A673 (cell line): ENCODE measurements at regions not wholly inside any gene's neighbourhood (a gene's known extent, or its start where the extent isn't known, plus 50 kb on each side); places are given as distances from the start of the nearest gene placed in this dataset.

Experiments
- BruUV-seq: library from RNA; stranded (reverse); fragments of 400-500 nt; replicated peaks from 2 replicates; lab custom pipeline; 2021; lab: Mats Ljungman, UMichigan
- CTCF ChIA-PET: fragments of 300-600 bp; sonication (Branson Sonifier 250); formaldehyde crosslinking; loops from one replicate; lab custom pipeline; 2022; ENCODE audit warnings: antibody characterized with exemption; lab: Charles Lee
- POLR2A ChIA-PET: fragments of 300-600 bp; sonication (Branson Sonifier 250); formaldehyde crosslinking; loops from one replicate; lab custom pipeline; 2022; ENCODE audit warnings: antibody characterized with exemption; ENCODE audit not compliant: low non-redundant PET; lab: Charles Lee
- DNase-seq: peaks from one replicate; pipeline ENCODE4 v3.0.0-alpha.2; 2015; ENCODE audit warnings: low spot score
- H3K27ac ChIP-seq: fragments of 200-600 bp; sonication (generic); 2 replicates; pipeline ENCODE4 v1.5.1; 2016; ENCODE audit warnings: mixed run types, low read depth, mild to moderate bottlenecking, mixed read lengths, antibody characterized with exemption, low read length; ENCODE audit not compliant: poor library complexity, severe bottlenecking
- H3K27me3 ChIP-seq: fragments of 200-600 bp; sonication (generic); replicated peaks from 2 replicates; pipeline ENCODE4 v1.6.1; 2017; ENCODE audit warnings: mixed run types, low read depth, mild to moderate bottlenecking, mixed read lengths, antibody characterized with exemption, low read length; ENCODE audit not compliant: insufficient read depth, poor library complexity
- H3K36me3 ChIP-seq: fragments of 200-600 bp; sonication (generic); 2 replicates; pipeline ENCODE4 v1.6.1; 2016; ENCODE audit warnings: mixed run types, mild to moderate bottlenecking, mixed read lengths, antibody characterized with exemption, low read length; ENCODE audit not compliant: insufficient read depth, poor library complexity, severe bottlenecking
- H3K4me1 ChIP-seq: fragments of 200-600 bp; sonication (generic); 2 replicates; pipeline ENCODE4 v1.6.1; 2017; ENCODE audit warnings: mixed run types, mild to moderate bottlenecking, mixed read lengths, antibody characterized with exemption, low read length; ENCODE audit not compliant: insufficient read depth, poor library complexity, severe bottlenecking
- H3K4me3 ChIP-seq: fragments of 200-600 bp; sonication (generic); 2 replicates; pipeline ENCODE4 v1.5.1; 2016; ENCODE audit warnings: low read depth, mixed run types, mild to moderate bottlenecking, mixed read lengths, low read length; ENCODE audit not compliant: poor library complexity, severe bottlenecking
- H3K9me3 ChIP-seq: fragments of 200-600 bp; sonication (generic); 2 replicates; pipeline ENCODE4 v1.6.1; 2016; ENCODE audit warnings: mixed run types, low read depth, mild to moderate bottlenecking, mixed read lengths, antibody characterized with exemption, low read length; ENCODE audit not compliant: poor library complexity, severe bottlenecking
- EZH2 ChIP-seq: fragments of 200-600 bp; sonication (generic); IDR thresholded peaks from 2 replicates; pipeline ENCODE4 v1.6.1; 2017; ENCODE audit warnings: borderline replicate concordance, low read depth, mild to moderate bottlenecking, mixed read lengths, antibody characterized with exemption, low read length; ENCODE audit not compliant: poor library complexity, severe bottlenecking
- intact Hi-C: fragments of 100-400 bp; cut with micrococcal nuclease; formaldehyde crosslinking; loops from one replicate; pipeline ENCODE4 v1.10.0; 2022; ENCODE audit not compliant: unreplicated experiment
- TF ChIP-seq, protein P1 (sequence below): fragments of 300-800, 200-600 bp; sonication (generic); conservative IDR thresholded peaks from 2 replicates; pipeline ENCODE4 v1.5.1; 2017; ENCODE audit warnings: low read depth, mild to moderate bottlenecking, antibody characterized with exemption, low read length, moderate library complexity, mixed read lengths

- POLR2A ChIA-PET = no interaction called here
- Histone ChIP-seq H3K27me3 (peaks cover 5% of the 10 kb centered on the region), H3K4me1 (no peaks in the 10 kb centered on the region), H3K4me3 (no peak overlapping the region), H3K36me3 (no peaks in the 10 kb centered on the region), H3K9me3 (no peaks in the 10 kb centered on the region), H3K27ac (no peak overlapping the region)
- BruUV-seq = no TSS peak
- TF ChIP-seq EZH2 = no peak
- TF ChIP-seq, protein P1, sequence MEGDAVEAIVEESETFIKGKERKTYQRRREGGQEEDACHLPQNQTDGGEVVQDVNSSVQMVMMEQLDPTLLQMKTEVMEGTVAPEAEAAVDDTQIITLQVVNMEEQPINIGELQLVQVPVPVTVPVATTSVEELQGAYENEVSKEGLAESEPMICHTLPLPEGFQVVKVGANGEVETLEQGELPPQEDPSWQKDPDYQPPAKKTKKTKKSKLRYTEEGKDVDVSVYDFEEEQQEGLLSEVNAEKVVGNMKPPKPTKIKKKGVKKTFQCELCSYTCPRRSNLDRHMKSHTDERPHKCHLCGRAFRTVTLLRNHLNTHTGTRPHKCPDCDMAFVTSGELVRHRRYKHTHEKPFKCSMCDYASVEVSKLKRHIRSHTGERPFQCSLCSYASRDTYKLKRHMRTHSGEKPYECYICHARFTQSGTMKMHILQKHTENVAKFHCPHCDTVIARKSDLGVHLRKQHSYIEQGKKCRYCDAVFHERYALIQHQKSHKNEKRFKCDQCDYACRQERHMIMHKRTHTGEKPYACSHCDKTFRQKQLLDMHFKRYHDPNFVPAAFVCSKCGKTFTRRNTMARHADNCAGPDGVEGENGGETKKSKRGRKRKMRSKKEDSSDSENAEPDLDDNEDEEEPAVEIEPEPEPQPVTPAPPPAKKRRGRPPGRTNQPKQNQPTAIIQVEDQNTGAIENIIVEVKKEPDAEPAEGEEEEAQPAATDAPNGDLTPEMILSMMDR = no peak
- CTCF ChIA-PET = no interaction called here
- DNase-seq = no peak
- intact Hi-C loops = no loop called here
Observed at GRCh38 chr21:34274001-34274400, 89.8 kb upstream of the KCNE2 start.

DNA sequence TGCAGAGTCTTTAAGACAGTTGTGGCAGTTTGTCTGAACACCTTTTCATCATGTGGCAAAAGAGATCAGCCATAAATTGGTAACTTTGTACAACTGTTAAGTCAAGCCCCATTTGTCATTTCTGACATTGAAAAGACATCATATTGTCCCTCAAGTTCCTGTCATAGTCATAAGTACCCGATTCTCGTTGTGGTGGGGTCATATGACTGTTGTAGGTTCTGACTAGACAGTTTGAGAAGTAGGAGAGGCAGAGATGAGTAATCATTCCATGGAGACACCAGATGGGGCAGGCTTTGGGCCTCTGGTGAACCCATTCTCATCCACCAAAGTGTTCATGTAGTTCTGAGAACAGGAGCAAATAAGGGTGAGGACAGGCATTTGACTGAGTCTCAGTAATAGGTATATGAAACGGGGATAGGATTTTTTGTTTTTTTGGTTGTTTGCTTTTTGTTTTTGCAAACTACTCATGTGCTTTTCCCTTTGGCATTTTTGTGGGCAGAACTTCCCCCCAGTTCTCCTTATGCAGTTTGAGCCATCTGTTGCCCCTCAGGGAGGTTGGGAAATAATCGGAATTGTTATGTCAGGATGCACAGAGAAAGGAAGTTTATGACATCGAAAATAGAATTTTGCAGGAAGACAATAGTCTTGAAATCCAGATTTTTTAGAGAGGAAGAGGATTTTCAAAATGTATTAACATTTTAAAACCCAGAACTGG lies 86.9 kb upstream of the KCNE2 start:
- no peaks in the 10 kb centered on the region for H3K9me3 ChIP-seq
- POLR2A ChIA-PET = no interaction called here
- no peaks in the 10 kb centered on the region for H3K4me1 ChIP-seq
- intact Hi-C loops = no loop called here
- peaks cover 4% of the 10 kb centered on the region for H3K27me3 ChIP-seq
- CTCF ChIA-PET = no interaction called here
- DNase-seq = no peak
- no peaks in the 10 kb centered on the region for H3K36me3 ChIP-seq
- BruUV-seq = no TSS peak
- no peak overlapping the region for H3K4me3 ChIP-seq
- TF ChIP-seq EZH2 = no peak
- TF ChIP-seq, protein P1 = no peak
- no peak overlapping the region for H3K27ac ChIP-seq

GRCh38 chr21:34278451-34278850 lies 85.4 kb upstream of the KCNE2 start:
- H3K4me3 ChIP-seq = no peak overlapping the region
- POLR2A ChIA-PET = no interaction called here
- CTCF ChIA-PET = no interaction called here

More at GRCh38 chr21:34278451-34278850, 85.4 kb upstream of the KCNE2 start:
- BruUV-seq = no TSS peak
- no peaks in the 10 kb centered on the region for H3K9me3 ChIP-seq
- intact Hi-C loops = no loop called here
- no peaks in the 10 kb centered on the region for H3K36me3 ChIP-seq
- TF ChIP-seq, protein P1 = no peak
- TF ChIP-seq EZH2 = no peak
- H3K4me1 ChIP-seq = no peaks in the 10 kb centered on the region
- no peak overlapping the region for H3K27ac ChIP-seq
- no peak for DNase-seq
- H3K27me3 ChIP-seq = no peaks in the 10 kb centered on the region
